ENCODE measurements at regions not wholly inside any gene's neighbourhood (a gene's known extent, or its start where the extent isn't known, plus 50 kb on each side); places are given as distances from the start of the nearest gene placed in this dataset.
"Not testable (repeated sequence)": the region's sequence is repeated elsewhere in the genome, so short reads cannot be mapped to it uniquely, and the experiment has no call there.

- DNase-seq (ENCODE audit: low spot score), result no peak
Observed at GRCh38 chr5:127170918-127171600, 97.8 kb upstream of the C5orf63 start.

GRCh38 chr5:127176769-127177168 lies 103.5 kb upstream of the C5orf63 start:
- TF ChIP-seq CTCF (IDR thresholded peaks at IDR 0.05; ENCODE audit: borderline replicate concordance, control extremely low read depth, extremely low read depth, insufficient read depth, missing control alignments), result no peak
- in situ Hi-C loops (cut with MboI; ENCODE audit: low sequenced_read_pairs, unreplicated experiment), result no loop called here
- no peak for DNase-seq (ENCODE audit: low spot score)

More at GRCh38 chr5:127170918-127171600, 97.8 kb upstream of the C5orf63 start:
- in situ Hi-C loops (cut with MboI; ENCODE audit: low sequenced_read_pairs, unreplicated experiment), result no loop called here
- TF ChIP-seq CTCF (IDR thresholded peaks at IDR 0.05; ENCODE audit: borderline replicate concordance, control extremely low read depth, extremely low read depth, insufficient read depth, missing control alignments), result no peak

- DNase-seq (ENCODE audit: low spot score); in situ Hi-C loops (cut with MboI; ENCODE audit: low sequenced_read_pairs, unreplicated experiment): not testable (repeated sequence)
Observed at GRCh38 chr5:127182631-127183030, 108.0 kb upstream of the MEGF10 start.

- in situ Hi-C loops (cut with MboI; ENCODE audit: low sequenced_read_pairs, unreplicated experiment), result no loop called here
- no peak for TF ChIP-seq CTCF (IDR thresholded peaks at IDR 0.05; ENCODE audit: borderline replicate concordance, control extremely low read depth, extremely low read depth, insufficient read depth, missing control alignments)
- no peak for DNase-seq (ENCODE audit: low spot score)
Observed at GRCh38 chr5:127183332-127183731, 107.3 kb upstream of the MEGF10 start.

GRCh38 chr5:127184851-127185250 lies 105.7 kb upstream of the MEGF10 start:
- DNase-seq (ENCODE audit: low spot score), result no peak
- in situ Hi-C loops (cut with MboI; ENCODE audit: low sequenced_read_pairs, unreplicated experiment), result no loop called here
- TF ChIP-seq CTCF (IDR thresholded peaks at IDR 0.05; ENCODE audit: borderline replicate concordance, control extremely low read depth, extremely low read depth, insufficient read depth, missing control alignments), result no peak

GRCh38 chr5:127186657-127187056 lies 103.9 kb upstream of the MEGF10 start:
- DNase-seq (ENCODE audit: low spot score), result no peak
- in situ Hi-C loops (cut with MboI; ENCODE audit: low sequenced_read_pairs, unreplicated experiment), result no loop called here
- TF ChIP-seq CTCF (IDR thresholded peaks at IDR 0.05; ENCODE audit: borderline replicate concordance, control extremely low read depth, extremely low read depth, insufficient read depth, missing control alignments), result no peak

GRCh38 chr5:127187706-127188105 lies 102.9 kb upstream of the MEGF10 start:
- DNase-seq (ENCODE audit: low spot score), result no peak
- in situ Hi-C loops (cut with MboI; ENCODE audit: low sequenced_read_pairs, unreplicated experiment), result no loop called here
- no peak for TF ChIP-seq CTCF (IDR thresholded peaks at IDR 0.05; ENCODE audit: borderline replicate concordance, control extremely low read depth, extremely low read depth, insufficient read depth, missing control alignments)

Data from GM13976 (cell line).